SK-N-SH (cell line): ENCODE measurements at regions not wholly inside any gene's neighbourhood (a gene's known extent, or its start where the extent isn't known, plus 50 kb on each side); places are given as distances from the start of the nearest gene placed in this dataset.

Experiments used
- CTCF ChIA-PET: fragments of 300-600, 350-600 bp; formaldehyde crosslinking; extraction: SDS; loops from one replicate; lab custom pipeline; 2021; lab: Yijun Ruan, JAX
- POLR2A ChIA-PET: fragments of 350-600 bp; sonication (Branson Sonifier 250); formaldehyde crosslinking; extraction: SDS; loops from one replicate; lab custom pipeline; 2020; ENCODE audit warnings: antibody characterized with exemption, inconsistent platforms; lab: Yijun Ruan, JAX
- DNase-seq: peaks from one replicate; pipeline ENCODE4 v3.0.0; 2012
- H2AFZ ChIP-seq: fragments of 200-600 bp; sonication (generic); 2 replicates; pipeline ENCODE4 v1.8.1; 2016; ENCODE audit warnings: antibody characterized with exemption, mild to moderate bottlenecking, low read depth
- H3F3A ChIP-seq: fragments of 200-600 bp; sonication (generic); replicated peaks from 2 replicates; pipeline ENCODE3; 2016; ENCODE audit warnings: antibody characterized with exemption, mild to moderate bottlenecking; ENCODE audit not compliant: insufficient read depth
- H3K27ac ChIP-seq, 2 experiments: fragments of 200-500 bp in 1 of 2; fragments of 200-600 bp in 1 of 2; sonication (Bioruptor generic) in 1 of 2; sonication (generic), shearing (Covaris generic) in 1 of 2; 2 replicates each; pipeline versions ENCODE4 v1.5.1 to v1.6.1; 2014 to 2016; ENCODE audit warnings: low read depth in 2 of 2, inconsistent platforms in 1 of 2, low read length in 1 of 2, mild to moderate bottlenecking in 1 of 2, mixed read lengths in 1 of 2
- H3K27me3 ChIP-seq: fragments of 200-600 bp; sonication (generic), shearing (Covaris generic); 2 replicates; pipeline ENCODE4 v1.6.1; 2016; ENCODE audit warnings: mixed run types; ENCODE audit not compliant: insufficient read depth
- H3K36me3 ChIP-seq, 2 experiments: fragments of 200-500 bp in 1 of 2; fragments of 200-600 bp in 1 of 2; sonication (Bioruptor generic) in 1 of 2; sonication (generic) in 1 of 2; replicated peaks in 1 of 2; 2 replicates each; pipeline versions ENCODE3 to v1.5.1; 2014 to 2016; ENCODE audit warnings: low read length in 1 of 2, mild to moderate bottlenecking in 1 of 2; ENCODE audit not compliant: insufficient read depth in 2 of 2, control insufficient read depth in 1 of 2
- H3K4me1 ChIP-seq, 2 experiments: fragments of 200-500 bp in 1 of 2; fragments of 200-600 bp in 1 of 2; sonication (Bioruptor generic) in 1 of 2; sonication (generic), shearing (Covaris generic) in 1 of 2; 2 replicates each; pipeline versions ENCODE4 v1.5.1 to v1.6.1; 2014 to 2016; ENCODE audit warnings: low read depth in 1 of 2, low read length in 1 of 2, mixed run types in 1 of 2; ENCODE audit not compliant: insufficient read depth in 2 of 2, control insufficient read depth in 1 of 2
- H3K4me2 ChIP-seq: fragments of 200-600 bp; sonication (generic), shearing (Covaris generic); 2 replicates; pipeline ENCODE4 v1.6.1; 2017; ENCODE audit warnings: mixed run types
- H3K4me3 ChIP-seq, 2 experiments: fragments of 200-500 bp in 1 of 2; fragments of 200-600 bp in 1 of 2; sonication (Bioruptor generic) in 1 of 2; sonication (generic), shearing (Covaris generic) in 1 of 2; 2 replicates each; pipeline versions ENCODE4 v1.5.1 to v1.8.1; 2014 to 2016; ENCODE audit warnings: low read depth in 2 of 2, inconsistent platforms in 1 of 2, low read length in 1 of 2, mild to moderate bottlenecking in 1 of 2, mixed read lengths in 1 of 2, moderate library complexity in 1 of 2
- H3K79me2 ChIP-seq: fragments of 200-600 bp; sonication (generic); 2 replicates; pipeline ENCODE4 v1.8.1; 2017; ENCODE audit warnings: mild to moderate bottlenecking; ENCODE audit not compliant: insufficient read depth
- H3K9ac ChIP-seq: fragments of 200-600 bp; sonication (generic); 2 replicates; pipeline ENCODE4 v1.6.1; 2017; ENCODE audit warnings: mixed run types
- H3K9me2 ChIP-seq: fragments of 200-600 bp; sonication (generic); 2 replicates; pipeline ENCODE4 v1.6.1; 2017; ENCODE audit warnings: mixed run types
- H3K9me3 ChIP-seq: fragments of 200-600 bp; sonication (generic); 2 replicates; pipeline ENCODE4 v1.6.1; 2017; ENCODE audit warnings: mixed run types, mild to moderate bottlenecking, moderate library complexity
- H4K20me1 ChIP-seq: fragments of 200-600 bp; sonication (generic); 2 replicates; pipeline ENCODE4 v1.6.1; 2017; ENCODE audit warnings: mild to moderate bottlenecking, mixed run types; ENCODE audit not compliant: insufficient read depth
- EZH2phosphoT487 ChIP-seq: fragments of 200-600 bp; sonication (generic); IDR thresholded peaks from 2 replicates; pipeline ENCODE4 v1.6.1; 2017; ENCODE audit warnings: low read depth, mixed run types, mild to moderate bottlenecking, antibody characterized with exemption, moderate library complexity, borderline replicate concordance
- FOXJ3 ChIP-seq: sonication (generic); formaldehyde crosslinking; IDR thresholded peaks from 2 replicates; pipeline ENCODE4 v1.5.1; 2020; ENCODE audit warnings: mild to moderate bottlenecking, missing genetic modification reagents
- FOXM1 ChIP-seq: IDR thresholded peaks from 2 replicates; pipeline ENCODE4 v1.4.0; 2012; ENCODE audit warnings: low read depth, mild to moderate bottlenecking
- GABPA ChIP-seq: IDR thresholded peaks from 2 replicates; pipeline ENCODE4 v1.4.0; 2012; ENCODE audit warnings: low read depth, mild to moderate bottlenecking
- GATA2 ChIP-seq: sonication (generic); formaldehyde crosslinking; IDR thresholded peaks from 2 replicates; pipeline ENCODE4 v1.5.0; 2020; ENCODE audit warnings: mild to moderate bottlenecking, missing genetic modification reagents
- MEF2A ChIP-seq: IDR thresholded peaks from 2 replicates; pipeline ENCODE4 v1.4.0; 2012; ENCODE audit warnings: low read depth, borderline replicate concordance
- POLR2AphosphoS5 ChIP-seq: IDR thresholded peaks from 2 replicates; pipeline ENCODE4 v1.6.1; 2012; ENCODE audit warnings: low read depth, low read length
- RAD21 ChIP-seq: IDR thresholded peaks from 2 replicates; pipeline ENCODE4 v1.6.1; 2012; ENCODE audit warnings: mild to moderate bottlenecking, low read length
- RCOR1 ChIP-seq: fragments of 150-350 bp; IDR thresholded peaks from 2 replicates; pipeline ENCODE4 v1.6.1; 2017; ENCODE audit warnings: antibody characterized with exemption, low read length
- RXRA ChIP-seq: IDR thresholded peaks from 2 replicates; pipeline ENCODE4 v1.4.0; 2012; ENCODE audit warnings: low read depth, mild to moderate bottlenecking, borderline replicate concordance
- SIN3A ChIP-seq: IDR thresholded peaks from 2 replicates; pipeline ENCODE4 v1.6.1; 2012; ENCODE audit warnings: low read depth, mild to moderate bottlenecking, low read length, moderate library complexity, borderline replicate concordance
- TCF12 ChIP-seq: IDR thresholded peaks from 2 replicates; pipeline ENCODE4 v1.4.0; 2012
- WGBS: methylation state at CpG from one replicate; pipeline ENCODE4 v1.1.6; 2017; ENCODE audit warnings: low lambda C conversion rate; 5-methylcytosine and 5-hydroxymethylcytosine counted together
- TF ChIP-seq, protein P1 (sequence below): IDR thresholded peaks from 2 replicates; pipeline ENCODE4 v1.4.0; 2012; ENCODE audit warnings: low read depth, borderline replicate concordance
- TF ChIP-seq, protein P2 (sequence below): IDR thresholded peaks from 2 replicates; pipeline ENCODE4 v1.4.0; 2012; ENCODE audit warnings: low read depth
- TF ChIP-seq, protein P3 (sequence below): IDR thresholded peaks from 2 replicates; pipeline ENCODE4; 2012
- TF ChIP-seq, protein P4 (sequence below): fragments of 150-350 bp; IDR thresholded peaks from 2 replicates; pipeline ENCODE4 v1.6.1; 2016; ENCODE audit warnings: mild to moderate bottlenecking, low read depth, low read length

DNA sequence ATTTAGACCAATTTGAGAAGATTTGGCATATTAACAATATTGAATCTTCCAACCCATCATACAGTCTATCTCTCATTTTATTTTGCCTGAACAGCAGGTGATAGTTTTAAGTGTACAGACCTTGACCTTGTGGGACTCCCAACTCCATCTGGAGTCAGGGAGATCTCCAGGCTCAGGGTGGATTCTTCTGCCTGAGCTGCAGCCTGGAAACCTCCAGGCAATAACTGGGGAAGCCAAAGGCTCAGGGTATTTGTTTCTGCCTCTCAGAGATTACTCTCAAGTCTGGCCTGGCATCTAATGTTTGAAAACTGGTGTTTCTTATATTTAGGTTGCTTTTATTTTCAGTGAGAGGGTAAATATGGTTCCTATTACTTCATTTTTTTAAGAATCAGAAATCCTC lies 102.1 kb upstream of the C1QTNF9B start:
- H3K36me3 ChIP-seq = no peaks in the 10 kb centered on the region
- no peaks in the 10 kb centered on the region for H3K27me3 ChIP-seq
- no peak overlapping the region for H3K27ac ChIP-seq
- H3K4me1 ChIP-seq = peaks cover 0 to 10% of the 10 kb centered on the region in 2 experiments; a peak in 2 of 4 replicates
- DNase-seq = no peak
- no peak overlapping the region for H3K9ac ChIP-seq
- no peak overlapping the region for H2AFZ ChIP-seq
- POLR2A ChIA-PET = no interaction called here
- H3K9me2 ChIP-seq = no peaks in the 10 kb centered on the region
- no peaks in the 10 kb centered on the region for H3F3A ChIP-seq
- no peak overlapping the region for H3K4me3 ChIP-seq
- CTCF ChIA-PET = interaction anchor here (2.1 kb wide), 1 partner anchor 21 kb away, joined by 11 read pairs; no protein-coding TSS in a partner anchor
- no peaks in the 10 kb centered on the region for H3K79me2 ChIP-seq
- H3K9me3 ChIP-seq = no peaks in the 10 kb centered on the region
- no peak overlapping the region for H3K4me2 ChIP-seq
- TF ChIP-seq EZH2phosphoT487 (no peak), FOXM1 (no peak), POLR2AphosphoS5 (no peak), RXRA (no peak), GATA2 (CRISPR knock-in tag) (no peak), SIN3A (no peak), TCF12 (no peak), MEF2A (no peak), FOXJ3 (CRISPR knock-in tag) (no peak), RAD21 (no peak), GABPA (no peak), RCOR1 (no peak)
- TF ChIP-seq, protein P1, sequence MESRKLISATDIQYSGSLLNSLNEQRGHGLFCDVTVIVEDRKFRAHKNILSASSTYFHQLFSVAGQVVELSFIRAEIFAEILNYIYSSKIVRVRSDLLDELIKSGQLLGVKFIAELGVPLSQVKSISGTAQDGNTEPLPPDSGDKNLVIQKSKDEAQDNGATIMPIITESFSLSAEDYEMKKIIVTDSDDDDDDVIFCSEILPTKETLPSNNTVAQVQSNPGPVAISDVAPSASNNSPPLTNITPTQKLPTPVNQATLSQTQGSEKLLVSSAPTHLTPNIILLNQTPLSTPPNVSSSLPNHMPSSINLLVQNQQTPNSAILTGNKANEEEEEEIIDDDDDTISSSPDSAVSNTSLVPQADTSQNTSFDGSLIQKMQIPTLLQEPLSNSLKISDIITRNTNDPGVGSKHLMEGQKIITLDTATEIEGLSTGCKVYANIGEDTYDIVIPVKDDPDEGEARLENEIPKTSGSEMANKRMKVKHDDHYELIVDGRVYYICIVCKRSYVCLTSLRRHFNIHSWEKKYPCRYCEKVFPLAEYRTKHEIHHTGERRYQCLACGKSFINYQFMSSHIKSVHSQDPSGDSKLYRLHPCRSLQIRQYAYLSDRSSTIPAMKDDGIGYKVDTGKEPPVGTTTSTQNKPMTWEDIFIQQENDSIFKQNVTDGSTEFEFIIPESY = no peak
- TF ChIP-seq, protein P2, sequence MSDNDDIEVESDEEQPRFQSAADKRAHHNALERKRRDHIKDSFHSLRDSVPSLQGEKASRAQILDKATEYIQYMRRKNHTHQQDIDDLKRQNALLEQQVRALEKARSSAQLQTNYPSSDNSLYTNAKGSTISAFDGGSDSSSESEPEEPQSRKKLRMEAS = no peak
- TF ChIP-seq, protein P3, sequence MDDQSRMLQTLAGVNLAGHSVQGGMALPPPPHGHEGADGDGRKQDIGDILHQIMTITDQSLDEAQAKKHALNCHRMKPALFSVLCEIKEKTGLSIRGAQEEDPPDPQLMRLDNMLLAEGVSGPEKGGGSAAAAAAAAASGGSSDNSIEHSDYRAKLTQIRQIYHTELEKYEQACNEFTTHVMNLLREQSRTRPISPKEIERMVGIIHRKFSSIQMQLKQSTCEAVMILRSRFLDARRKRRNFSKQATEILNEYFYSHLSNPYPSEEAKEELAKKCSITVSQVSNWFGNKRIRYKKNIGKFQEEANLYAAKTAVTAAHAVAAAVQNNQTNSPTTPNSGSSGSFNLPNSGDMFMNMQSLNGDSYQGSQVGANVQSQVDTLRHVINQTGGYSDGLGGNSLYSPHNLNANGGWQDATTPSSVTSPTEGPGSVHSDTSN = no peak
- no peaks in the 10 kb centered on the region for H4K20me1 ChIP-seq

DNA sequence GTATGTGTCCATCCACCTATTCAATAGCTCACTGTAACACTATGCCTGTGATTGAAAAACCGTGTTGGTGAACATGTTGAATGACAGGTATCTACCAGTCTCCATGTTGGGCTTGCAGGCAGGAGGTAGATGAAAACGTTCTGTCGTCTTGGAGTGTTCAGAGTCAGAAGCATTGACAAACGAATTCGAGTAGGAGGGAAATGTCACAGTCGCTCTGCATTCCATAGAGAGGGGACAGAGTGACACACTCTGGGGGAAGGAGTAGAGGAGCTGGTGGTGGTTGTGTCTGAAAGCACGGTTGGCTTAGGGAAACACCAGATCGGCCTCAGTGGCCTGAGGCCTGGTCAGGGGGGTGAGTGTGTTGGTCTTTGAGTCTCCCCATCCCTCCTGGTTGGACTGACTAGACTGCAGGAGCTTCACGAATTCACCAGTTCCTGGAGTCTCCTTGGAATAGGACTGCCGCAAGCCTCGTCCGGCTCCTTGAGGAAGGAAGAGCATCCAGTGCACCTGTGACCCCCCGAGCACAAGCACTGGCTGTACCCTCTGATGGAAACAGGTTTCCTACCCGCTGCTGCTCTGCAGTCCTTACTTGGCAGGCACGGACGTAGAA lies 105.0 kb upstream of the C1QTNF9B start:
- CTCF ChIA-PET = no interaction called here
- Histone ChIP-seq H3K4me1 (peaks cover 0 to 16% of the 10 kb centered on the region in 2 experiments; a peak in 2 of 4 replicates), H3K27me3 (no peaks in the 10 kb centered on the region)

More for the DNA sequence above, 105.0 kb upstream of the C1QTNF9B start:
- no peak for DNase-seq
- WGBS = 87% methylated on average over 12 of the region's 16 CpGs
- Histone ChIP-seq H3F3A (no peaks in the 10 kb centered on the region), H3K79me2 (no peaks in the 10 kb centered on the region), H3K9me2 (no peaks in the 10 kb centered on the region), H3K36me3 (no peaks in the 10 kb centered on the region), H3K4me2 (no peak overlapping the region), H3K4me3 (no peak overlapping the region)
- POLR2A ChIA-PET = no interaction called here
- no peak for TF ChIP-seq MEF2A
- TF ChIP-seq, protein P4, sequence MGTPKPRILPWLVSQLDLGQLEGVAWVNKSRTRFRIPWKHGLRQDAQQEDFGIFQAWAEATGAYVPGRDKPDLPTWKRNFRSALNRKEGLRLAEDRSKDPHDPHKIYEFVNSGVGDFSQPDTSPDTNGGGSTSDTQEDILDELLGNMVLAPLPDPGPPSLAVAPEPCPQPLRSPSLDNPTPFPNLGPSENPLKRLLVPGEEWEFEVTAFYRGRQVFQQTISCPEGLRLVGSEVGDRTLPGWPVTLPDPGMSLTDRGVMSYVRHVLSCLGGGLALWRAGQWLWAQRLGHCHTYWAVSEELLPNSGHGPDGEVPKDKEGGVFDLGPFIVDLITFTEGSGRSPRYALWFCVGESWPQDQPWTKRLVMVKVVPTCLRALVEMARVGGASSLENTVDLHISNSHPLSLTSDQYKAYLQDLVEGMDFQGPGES = no peak
- TF ChIP-seq, all 33 proteins: peak for 0
- Histone ChIP-seq H3K27ac (no peak overlapping the region), H3K9me3 (no peaks in the 10 kb centered on the region), H4K20me1 (no peaks in the 10 kb centered on the region), H3K9ac (no peak overlapping the region), H2AFZ (no peak overlapping the region)
